GM19463 (cell line): ENCODE measurements at regions not wholly inside any gene's neighbourhood (a gene's known extent, or its start where the extent isn't known, plus 50 kb on each side); places are given as distances from the start of the nearest gene placed in this dataset.
A peak's percentile ranks its signal among the peaks of the same experiment; 100 is the strongest.

Source experiments
- ATAC-seq: cut with Tn5 transposase; IDR thresholded peaks from one replicate; pipeline ENCODE4 v1.9.1; 2021; ENCODE audit warnings: mild to moderate bottlenecking, moderate library complexity; ENCODE audit not compliant: unreplicated experiment

DNA sequence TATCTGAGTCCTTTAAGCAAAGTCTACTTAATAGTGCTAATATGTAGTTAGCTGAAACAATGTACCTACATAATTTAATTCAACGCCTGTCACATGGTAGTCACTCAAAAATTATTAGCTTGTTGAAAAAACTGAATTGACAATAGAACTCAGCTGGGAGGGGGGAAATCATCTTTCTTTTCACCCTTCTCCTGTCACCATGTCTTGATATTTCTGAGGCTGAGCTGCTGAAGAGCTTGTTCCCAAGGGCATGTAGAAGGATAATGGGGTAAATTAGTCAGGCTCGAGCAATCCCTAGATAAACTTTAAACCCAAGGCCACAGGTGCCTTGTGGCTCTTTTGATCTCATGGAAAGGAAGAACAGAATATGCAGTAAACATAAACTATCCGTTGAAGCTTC is 339.6 kb upstream of the LRATD1 start:
- ATAC-seq: no peak

DNA sequence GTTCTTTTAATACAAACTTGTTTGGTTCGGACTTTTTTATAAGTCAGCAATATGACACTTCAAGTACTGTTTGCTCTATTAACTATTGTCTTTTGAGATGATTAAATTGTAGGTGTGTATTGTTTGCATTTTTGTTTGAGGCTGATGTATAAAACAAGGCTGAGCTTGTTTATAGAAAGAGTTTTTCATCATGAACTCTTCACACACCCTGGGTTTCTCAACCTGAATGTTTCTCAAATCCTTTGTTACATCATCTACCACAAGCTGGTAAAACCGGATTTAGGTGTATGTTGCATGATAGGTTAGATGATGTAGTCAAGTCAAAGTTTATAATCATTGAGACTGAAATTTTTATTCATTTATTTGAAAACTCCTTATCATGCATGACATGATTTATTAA is 335.2 kb upstream of the LRATD1 start:
- no peak for ATAC-seq

DNA sequence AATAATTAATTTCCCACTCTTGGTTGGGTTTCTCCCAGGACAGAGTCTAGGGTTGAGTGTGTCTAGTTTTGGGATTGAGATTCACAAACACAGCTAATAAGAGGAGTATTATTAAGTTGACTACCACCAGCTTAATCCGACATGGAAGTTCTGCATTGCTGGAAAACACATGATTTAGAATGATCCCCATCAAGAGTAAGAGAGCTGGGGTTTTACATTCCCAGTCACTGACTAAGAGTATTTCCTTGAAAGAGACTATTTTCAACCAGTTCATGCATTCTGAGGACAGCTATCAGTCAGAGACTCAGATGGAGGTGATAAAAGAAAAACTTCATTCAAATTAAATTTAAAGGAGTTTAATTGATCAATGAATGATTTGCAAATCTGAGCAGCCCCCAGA is 334.6 kb upstream of the LRATD1 start:
- ATAC-seq: no peak

- ATAC-seq: no peak
These were observed 331.2 kb upstream of the LRATD1 start for GRCh38 chr2:14301331-14301730.

GRCh38 chr2:14303366-14304115 is 329.0 kb upstream of the LRATD1 start:
- peak; percentile 48 for ATAC-seq

- no peak for ATAC-seq
These were observed 328.2 kb upstream of the LRATD1 start for GRCh38 chr2:14304326-14304725.

DNA sequence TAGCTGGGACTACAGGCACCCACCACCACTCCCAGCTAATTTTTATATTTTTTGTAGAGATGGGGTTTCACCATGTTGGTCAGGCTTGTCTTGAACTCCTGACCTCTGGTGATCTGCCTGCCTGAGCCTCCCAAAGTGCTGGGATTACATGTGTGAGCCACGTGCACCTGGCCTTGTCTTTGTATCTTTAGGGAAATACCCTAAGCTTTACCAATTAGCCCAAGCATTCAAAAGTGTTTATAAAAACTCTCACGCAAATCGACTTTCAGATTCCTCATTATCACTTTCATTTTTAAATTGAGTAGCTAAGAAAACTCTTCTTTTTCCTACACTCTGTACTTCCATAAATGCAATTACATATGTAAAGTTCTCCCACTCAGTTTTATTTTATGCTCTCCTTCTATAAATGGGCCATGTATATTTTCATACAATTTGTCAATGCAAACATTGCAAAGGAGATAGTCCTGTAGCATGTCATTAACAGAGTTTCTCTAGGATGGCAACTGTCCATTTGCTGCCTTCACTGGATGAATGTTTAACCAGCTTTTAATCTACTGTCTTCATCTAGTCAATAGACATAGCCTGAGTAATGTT is 326.2 kb upstream of the LRATD1 start:
- peak; percentile 78 for ATAC-seq

GRCh38 chr2:14313341-14313740 is 319.2 kb upstream of the LRATD1 start:
- no peak for ATAC-seq

- no peak for ATAC-seq
These were observed 315.9 kb upstream of the LRATD1 start for GRCh38 chr2:14316594-14316993.

GRCh38 chr2:14321357-14321756 is 311.2 kb upstream of the LRATD1 start:
- no peak for ATAC-seq

DNA sequence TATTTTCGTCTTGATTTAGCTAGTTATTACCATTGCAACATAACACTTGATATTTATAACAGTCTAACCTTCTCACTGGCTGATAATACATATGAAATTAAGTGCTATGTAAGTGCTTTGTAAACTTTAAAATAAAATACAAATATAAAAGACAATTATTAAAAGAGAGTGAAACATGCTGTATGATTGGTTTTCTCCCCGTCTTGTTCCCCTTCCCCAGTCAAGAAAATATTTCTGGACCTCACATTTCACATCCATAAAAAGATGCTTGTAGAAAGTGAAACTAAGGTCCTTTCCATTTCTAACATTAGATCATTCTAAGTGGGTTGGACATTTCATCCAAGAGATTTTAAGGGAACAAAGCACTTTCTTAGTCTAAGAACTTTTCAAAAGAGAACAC is 310.2 kb upstream of the LRATD1 start:
- ATAC-seq: no peak

DNA sequence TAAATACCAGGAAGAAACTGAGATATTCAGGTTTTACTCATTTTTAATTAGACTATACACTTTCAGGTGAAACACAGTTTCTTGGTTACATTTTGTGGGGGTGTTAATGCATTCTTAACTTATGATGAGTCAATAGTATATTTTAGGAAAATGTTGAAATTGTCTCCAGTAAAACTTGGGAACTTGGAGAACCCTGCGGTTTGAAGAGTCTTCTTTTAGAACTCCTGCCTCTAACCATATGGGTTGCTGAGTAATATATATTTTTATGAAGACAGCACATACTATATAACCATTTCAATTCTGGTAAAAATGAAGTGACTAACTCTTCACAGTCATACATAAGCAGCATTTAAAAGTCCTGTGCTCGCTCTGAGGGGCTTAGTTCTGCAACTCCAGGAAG is 308.2 kb upstream of the LRATD1 start:
- ATAC-seq: no peak

DNA sequence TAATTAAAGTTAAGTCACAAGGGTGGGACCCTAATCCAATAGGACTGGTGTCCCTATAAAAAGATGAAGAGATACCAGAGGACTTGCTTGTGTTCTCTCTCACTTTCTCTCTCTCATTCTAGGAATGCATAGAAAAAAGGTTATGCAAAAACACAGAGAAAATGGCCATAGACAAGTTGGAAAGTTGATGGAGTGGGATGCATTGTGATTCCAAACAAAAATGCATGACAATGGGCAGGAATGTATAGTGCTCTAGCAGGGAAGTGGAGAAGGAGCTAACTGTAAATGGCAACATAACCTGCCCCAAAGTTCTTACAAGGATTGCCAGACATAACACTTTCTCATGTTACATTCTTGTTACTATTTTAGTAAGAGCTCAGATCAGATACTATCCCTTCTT is 301.6 kb upstream of the LRATD1 start:
- no peak for ATAC-seq

GRCh38 chr2:14336759-14337382 is 295.6 kb upstream of the LRATD1 start:
- ATAC-seq: no peak

GRCh38 chr2:14340703-14341102 is 291.8 kb upstream of the LRATD1 start:
- ATAC-seq: no peak

DNA sequence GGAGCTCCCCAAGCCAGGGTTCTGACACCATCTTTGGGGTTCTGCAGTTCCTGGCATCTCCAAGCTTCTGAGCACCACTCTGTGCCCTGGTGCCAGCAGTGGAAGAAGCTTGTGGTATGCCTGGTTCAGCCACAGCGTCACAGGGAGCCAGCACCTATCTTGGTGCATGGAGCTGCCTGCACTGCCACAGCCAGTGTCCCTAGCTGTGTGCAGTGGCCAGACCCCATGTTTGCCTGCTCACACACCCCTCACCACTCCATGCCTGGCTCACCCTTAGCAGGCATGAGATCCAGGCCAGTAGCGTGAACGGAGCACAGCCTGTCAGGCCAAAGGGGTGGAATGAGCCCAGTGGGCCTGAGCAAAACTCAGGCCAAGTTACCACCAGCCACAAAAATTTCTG is 290.2 kb upstream of the LRATD1 start:
- ATAC-seq: no peak

DNA sequence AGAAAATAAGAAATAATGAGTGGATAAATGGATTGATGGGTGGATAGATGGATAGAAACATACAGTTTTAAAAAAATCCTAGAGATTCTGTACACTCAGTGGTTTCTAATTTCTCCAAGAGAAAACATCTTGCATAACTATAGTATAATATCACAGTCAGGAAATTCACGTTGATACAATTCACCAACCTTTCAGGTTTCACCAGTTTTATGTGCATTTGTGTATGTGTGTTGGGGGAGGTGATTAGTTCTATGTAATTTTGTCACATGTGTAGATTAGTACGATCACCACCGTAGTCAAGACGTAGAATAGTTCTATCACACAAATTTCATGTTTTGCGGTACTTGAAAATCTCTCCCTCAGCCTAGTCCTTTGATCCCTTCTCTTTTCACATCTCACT is 288.2 kb upstream of the LRATD1 start:
- ATAC-seq: no peak

- ATAC-seq: no peak
These were observed 284.3 kb upstream of the LRATD1 start for GRCh38 chr2:14348247-14348646.

GRCh38 chr2:14350856-14351255 is 281.7 kb upstream of the LRATD1 start:
- ATAC-seq: no peak

DNA sequence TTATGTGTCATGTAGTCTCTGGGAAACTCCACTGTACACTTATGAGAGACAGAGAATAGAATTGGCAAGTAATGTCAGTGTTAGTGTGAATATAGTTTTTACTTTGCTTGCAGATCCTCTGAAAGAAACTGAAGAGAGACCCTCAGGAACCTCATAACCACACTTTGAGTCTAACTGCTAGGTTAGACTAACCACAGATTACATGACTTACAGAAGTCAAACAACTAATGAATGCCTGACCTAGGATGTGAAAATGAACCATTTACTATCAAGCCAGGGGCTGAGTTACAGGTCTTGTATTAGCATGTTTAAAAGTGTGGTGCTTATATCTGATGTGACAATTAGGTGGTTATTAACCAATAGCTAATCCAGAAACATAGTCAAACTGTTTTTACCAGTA is 280.4 kb upstream of the LRATD1 start:
- no peak for ATAC-seq

DNA sequence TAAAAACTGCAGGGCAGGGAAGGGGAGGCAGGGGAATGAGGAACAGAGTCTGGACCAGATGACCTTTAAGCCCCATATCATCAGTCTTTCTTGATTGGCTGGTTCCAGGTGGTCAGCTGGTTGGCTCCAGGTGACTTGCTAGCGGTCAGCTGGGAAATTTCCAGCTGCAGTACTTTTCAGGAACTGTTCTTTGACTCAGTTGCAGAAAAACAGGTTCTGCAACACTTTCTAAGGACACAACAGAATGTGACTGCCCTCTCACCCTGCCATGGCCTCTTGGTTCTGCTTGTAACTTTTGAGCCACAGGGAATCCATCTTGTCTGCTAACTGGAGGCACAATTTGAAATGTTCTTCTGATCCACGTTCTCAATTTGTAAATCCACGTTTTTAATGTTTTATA is 278.3 kb upstream of the LRATD1 start:
- no peak for ATAC-seq

- ATAC-seq: no peak
These were observed 277.4 kb upstream of the LRATD1 start for GRCh38 chr2:14355102-14355501.
